NCI-H2107 treated with DMSO at 0.1 percent for 48 hours (cell line): ENCODE measurements at regions not wholly inside any gene's neighbourhood (a gene's known extent, or its start where the extent isn't known, plus 50 kb on each side); places are given as distances from the start of the nearest gene placed in this dataset.
"Not testable (repeated sequence)": the region's sequence is repeated elsewhere in the genome, so short reads cannot be mapped to it uniquely, and the experiment has no call there.

ENCODE experiments used
- DNase-seq: peaks from one replicate; lab custom pipeline; 2025; ENCODE audit not compliant: unreplicated experiment; lab: John Stamatoyannopoulos, UW

GRCh38 chr11:71102251-71102995 lies 150.0 kb downstream of the SHANK2 start:
- no peak for DNase-seq

DNA sequence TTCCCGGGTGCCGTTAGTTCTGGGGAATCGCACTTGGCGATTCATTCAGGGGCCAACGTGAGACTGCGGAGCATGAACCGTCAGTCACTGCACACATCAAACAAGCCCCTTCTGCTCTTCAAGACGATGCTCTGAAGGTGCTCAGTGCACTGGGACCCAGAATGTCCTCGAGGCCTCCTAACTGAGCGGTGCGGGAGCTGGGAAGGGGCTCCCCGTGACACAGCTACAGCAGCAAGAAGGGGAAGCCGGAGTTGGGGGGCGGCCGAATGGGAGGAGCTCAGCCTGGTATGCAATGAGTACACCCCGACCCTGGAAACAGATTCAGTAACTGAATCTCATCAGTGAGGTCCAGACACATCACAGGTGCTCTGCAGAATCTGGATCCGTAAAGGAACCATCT lies 150.8 kb downstream of the SHANK2 start:
- no peak for DNase-seq

- DNase-seq, result no peak
Observed at GRCh38 chr11:71101046-71101445, 151.3 kb downstream of the SHANK2 start.

GRCh38 chr11:71098776-71099175 lies 153.6 kb downstream of the SHANK2 start:
- DNase-seq, result no peak

DNA sequence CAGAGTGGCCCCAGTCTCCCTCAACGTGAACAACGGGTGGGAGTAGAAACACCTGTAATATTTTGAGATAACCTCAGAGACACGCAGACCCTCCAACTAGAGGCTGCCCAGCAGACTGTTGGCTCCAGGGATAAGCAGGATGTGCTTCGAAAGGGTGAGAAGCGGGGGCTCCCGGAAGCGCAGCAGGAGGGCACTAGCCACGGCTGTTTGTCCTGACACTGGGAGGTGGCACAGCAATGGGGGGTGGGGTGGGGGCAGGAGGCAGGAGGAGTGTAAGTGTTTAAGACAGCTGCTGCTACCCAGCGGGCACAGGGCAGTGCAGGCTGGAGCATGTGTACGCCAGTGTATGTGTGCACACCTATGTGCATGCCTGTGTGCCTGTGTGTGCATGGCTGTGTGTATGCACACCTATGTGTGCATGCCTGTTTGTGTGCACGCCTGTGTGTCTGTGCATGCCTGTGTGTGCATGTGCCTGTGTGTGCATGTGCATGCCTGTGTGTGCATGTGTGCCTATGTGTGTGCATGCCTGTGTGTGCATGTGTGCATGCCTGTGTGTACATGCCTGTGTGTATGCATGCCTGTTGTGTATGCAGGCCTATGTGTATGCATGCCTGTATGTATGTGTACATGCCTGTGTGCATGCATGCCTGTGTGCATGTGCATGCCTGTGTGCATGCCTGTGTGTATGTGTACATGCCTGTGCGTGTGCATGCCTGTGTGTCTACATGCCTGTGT lies 154.7 kb downstream of the SHANK2 start:
- DNase-seq, result no peak

DNA sequence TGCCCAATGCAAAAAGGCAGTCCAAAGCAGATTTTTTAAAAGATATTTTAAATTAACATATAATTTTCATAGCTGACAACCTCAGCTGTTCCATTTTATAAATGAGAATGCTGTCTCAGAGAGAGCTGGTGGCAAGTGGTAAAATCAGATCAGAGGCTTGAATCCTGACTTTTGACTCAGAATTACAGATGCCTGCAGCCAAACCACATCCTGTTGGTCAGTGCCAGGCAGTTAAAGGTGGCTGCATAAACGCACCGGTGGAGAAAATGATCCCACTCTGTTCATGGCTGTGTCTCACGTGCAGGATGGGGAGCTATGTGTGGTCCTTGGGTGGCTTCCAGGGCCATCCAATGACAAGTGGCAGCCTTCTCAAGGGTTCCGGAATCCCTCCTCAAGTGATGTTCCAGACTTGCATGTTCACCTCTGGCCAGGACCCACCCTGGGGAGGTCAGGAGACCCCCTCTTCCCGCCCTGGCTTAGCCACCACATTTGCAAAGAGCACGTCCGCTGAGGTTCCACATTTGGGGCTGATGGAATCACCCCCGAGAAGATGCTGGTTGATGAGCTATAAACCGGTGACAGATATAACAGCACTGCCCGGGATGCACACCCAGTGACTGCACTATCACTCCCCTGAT lies 155.5 kb downstream of the SHANK2 start:
- DNase-seq, result no peak

DNA sequence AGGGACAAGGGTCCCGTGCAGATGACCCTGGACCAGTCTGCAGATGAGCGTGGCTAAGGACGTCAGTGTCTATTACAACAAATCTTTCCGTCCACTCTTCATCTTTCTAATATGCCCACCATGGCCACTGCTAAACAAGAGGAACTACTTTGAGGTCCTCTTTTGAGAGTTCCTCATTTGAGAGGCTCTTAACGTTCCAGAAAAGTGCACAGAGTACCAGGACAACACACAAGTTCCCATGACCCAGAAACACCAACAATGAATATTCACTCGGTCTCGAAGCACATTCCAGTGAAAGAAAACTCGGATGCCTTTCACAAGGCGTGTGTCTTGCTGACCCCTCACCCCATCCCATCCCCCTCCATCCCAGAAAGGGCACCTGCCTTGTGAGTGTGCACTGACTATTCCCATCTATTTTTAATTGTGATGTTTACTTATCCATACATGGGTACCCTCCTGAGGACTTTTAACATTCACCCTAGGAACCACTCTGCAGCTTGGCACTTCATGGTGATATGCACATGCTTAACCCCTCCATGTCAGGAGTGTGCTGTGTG lies 157.0 kb downstream of the SHANK2 start:
- no peak for DNase-seq

- DNase-seq, result no peak
Observed at GRCh38 chr11:71094296-71095077, 157.9 kb downstream of the SHANK2 start.

- no peak for DNase-seq
Observed at GRCh38 chr11:71093783-71094182, 158.6 kb downstream of the SHANK2 start.

- DNase-seq, result no peak
Observed at GRCh38 chr11:71091506-71092265, 160.7 kb downstream of the SHANK2 start.

GRCh38 chr11:71089571-71089970 lies 162.8 kb downstream of the SHANK2 start:
- DNase-seq, result no peak

GRCh38 chr11:71088314-71089215 lies 163.8 kb downstream of the SHANK2 start:
- not testable (repeated sequence) for DNase-seq

DNA sequence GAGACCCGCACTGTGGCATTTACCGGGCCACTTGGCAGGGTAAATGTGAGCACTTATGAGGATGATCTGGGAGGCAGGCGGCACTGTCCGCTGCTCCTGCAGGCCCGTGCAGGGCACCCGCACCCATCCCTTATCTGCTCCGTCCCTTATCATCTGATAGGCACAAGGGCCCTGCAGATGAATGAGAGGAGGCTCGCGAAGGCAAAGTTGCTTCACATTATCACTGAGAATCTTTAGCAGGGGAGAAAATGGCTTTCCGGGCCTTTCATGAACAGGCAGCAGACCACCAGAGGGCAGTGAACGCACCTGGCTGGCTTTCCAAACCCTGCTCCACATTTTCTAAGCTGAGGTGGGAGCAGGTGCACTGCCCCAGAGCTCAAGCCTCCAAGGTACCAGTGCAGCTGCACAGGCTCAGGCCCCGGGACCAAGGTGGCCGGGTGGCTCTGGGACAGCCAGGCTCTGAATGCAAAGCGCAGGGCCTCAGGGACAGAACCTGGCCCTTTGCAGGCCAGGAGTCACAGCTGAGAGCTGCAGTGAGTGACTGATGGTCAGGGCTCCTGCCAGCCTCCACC lies 165.6 kb downstream of the SHANK2 start:
- DNase-seq, result peak; percentile 69

DNA sequence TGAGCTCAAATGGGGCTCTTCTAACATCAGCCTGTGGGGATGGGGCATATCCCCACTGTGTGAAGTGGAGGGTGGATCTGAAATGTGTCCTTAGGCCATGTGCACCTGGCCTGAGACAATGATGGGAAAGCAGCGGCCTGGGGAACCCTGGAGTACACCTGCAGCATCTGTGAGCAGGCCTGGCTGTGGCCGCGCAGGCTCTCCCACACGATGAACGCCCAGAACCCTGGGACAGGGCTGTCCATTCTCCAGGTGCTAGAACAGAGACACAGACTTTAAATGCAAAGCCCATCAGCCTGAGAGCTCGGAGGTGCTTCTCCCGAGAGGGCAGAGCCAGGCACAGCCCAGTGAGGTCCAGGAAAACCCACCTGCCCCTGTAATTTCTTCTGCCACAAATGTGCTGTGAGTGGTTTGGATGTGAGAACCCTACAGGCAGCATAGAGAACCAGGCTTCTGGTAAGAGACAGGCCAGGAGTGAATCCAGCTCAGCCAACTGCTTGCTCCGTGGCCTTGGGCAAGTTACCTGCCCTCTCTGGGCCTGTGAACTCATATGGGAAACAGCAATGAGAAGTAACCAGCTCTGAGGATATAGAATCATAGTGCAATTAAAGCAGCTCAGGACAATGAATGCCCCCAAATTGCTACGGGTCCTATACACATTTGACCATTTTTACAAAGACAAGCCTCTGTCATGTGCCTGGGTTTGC lies 167.9 kb downstream of the SHANK2 start:
- no peak for DNase-seq

DNA sequence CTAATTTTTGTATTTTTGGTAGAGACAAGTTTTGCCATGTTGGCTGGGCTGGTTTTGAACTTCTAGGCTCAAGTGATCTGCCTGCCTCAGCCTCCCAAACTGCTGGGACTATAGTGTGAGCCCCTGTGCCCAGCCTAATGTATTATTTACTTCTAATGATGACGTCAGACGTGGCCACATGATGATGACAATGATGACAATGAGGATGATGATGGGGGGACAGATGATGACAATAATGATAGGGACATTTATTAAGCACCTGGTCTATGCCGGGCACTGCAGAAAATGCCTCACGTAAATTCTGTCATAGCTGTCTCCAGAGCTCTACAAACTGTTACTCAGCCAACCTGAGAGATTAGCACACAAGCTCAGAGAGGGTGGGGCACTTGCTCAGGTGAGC lies 169.3 kb downstream of the SHANK2 start:
- no peak for DNase-seq

DNA sequence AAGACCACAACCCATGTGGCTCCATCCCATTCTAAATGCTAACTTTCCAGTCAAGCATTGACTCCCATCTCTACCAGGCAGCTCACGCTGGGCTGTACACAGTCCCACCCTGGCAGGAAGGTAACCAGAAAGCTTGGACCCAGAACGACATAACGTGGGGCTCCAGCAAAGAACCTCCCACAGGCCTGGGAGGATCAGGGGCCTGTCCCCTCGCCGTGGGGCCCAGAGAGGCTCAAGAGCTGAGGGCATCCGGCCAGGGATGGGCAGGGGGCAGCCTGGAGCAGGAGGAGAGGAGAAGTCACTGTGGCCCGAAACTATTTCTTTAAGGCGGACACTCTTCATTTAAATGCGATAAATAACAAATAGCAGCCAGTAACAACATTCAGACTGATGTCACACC lies 169.9 kb downstream of the SHANK2 start:
- no peak for DNase-seq

DNA sequence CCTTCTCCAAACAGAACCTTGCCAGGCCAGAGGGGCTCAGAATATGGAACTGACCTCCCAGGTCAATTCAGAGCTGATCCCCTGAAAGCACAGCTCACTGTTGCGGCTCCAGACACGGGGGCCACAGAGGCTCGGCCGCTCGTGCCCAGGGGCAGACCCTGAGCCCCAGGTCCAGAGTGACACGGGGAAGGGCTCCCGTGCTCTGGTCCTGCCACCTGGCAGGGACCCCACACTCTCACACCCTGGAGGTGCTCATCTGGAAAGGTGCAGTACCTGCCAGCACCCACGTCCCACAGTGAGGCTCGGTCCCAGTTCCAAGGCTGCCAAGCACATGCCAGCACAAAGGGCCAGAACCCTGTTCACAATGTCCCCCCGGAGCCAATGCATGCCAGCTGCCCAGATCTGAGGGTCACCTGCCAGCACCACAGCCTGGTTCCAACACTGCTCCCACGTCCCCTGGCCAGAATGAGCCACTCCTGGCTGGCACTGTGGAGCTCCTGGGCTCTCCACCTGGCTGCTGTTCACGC lies 170.6 kb downstream of the SHANK2 start:
- no peak for DNase-seq
